K562 (cell line): ENCODE measurements at regions not wholly inside any gene's neighbourhood (a gene's known extent, or its start where the extent isn't known, plus 50 kb on each side); places are given as distances from the start of the nearest gene placed in this dataset.

ENCODE experiments used
- DNMT1 ChIP-seq: fragments of 450-650 bp; IDR thresholded peaks from 2 replicates; pipeline ENCODE4 v1.6.1; 2016; ENCODE audit warnings: antibody characterized with exemption, mild to moderate bottlenecking
- HDGF ChIP-seq: fragments of 450-650 bp; IDR thresholded peaks from 2 replicates; pipeline ENCODE4 v1.6.1; 2016
- JUND ChIP-seq, 2 experiments: IDR thresholded peaks; 2 replicates in 1 of 2; 3 replicates in 1 of 2; pipeline ENCODE4 v1.6.1; 2011; ENCODE audit warnings: borderline replicate concordance in 2 of 2, low read depth in 2 of 2, low read length in 2 of 2, improper control_type of control experiment in 1 of 2, missing biosample characterization in 1 of 2, missing genetic modification characterization in 1 of 2, missing genetic modification reagents in 1 of 2
- PTRF ChIP-seq: fragments of 450-650 bp; IDR thresholded peaks from 2 replicates; pipeline ENCODE4 v1.6.1; 2016; ENCODE audit warnings: mild to moderate bottlenecking, missing genetic modification characterization, missing compliant biosample characterization
- RBM39 ChIP-seq: fragments of 200-400 bp; formaldehyde crosslinking; optimal IDR thresholded peaks from 2 replicates; pipeline ENCODE3; 2018; ENCODE audit warnings: low read depth, low read length
- REST ChIP-seq, 2 experiments: fragments of 450-650 bp; formaldehyde crosslinking in 1 of 2; IDR thresholded peaks; 2 replicates each; pipeline versions ENCODE4 v1.4.0 to v1.6.1; 2014 to 2020; ENCODE audit warnings: mild to moderate bottlenecking in 2 of 2, borderline replicate concordance in 1 of 2, low read depth in 1 of 2
- ZNF140 ChIP-seq: fragments of 250-450 bp; sonication (Bioruptor Pico); IDR thresholded peaks from 2 replicates; pipeline ENCODE4 v1.8.0; 2021; ENCODE audit warnings: moderate library complexity, mild to moderate bottlenecking, inconsistent platforms
- ZNF316 ChIP-seq: fragments of 450-650 bp; IDR thresholded peaks from 2 replicates; pipeline ENCODE4 v1.6.1; 2016
- TF ChIP-seq, protein P1 (sequence below): sonication (generic); formaldehyde crosslinking; IDR thresholded peaks from 2 replicates; pipeline ENCODE4 v1.8.1; 2023; ENCODE audit warnings: missing genetic modification reagents, mild to moderate bottlenecking, borderline replicate concordance

DNA sequence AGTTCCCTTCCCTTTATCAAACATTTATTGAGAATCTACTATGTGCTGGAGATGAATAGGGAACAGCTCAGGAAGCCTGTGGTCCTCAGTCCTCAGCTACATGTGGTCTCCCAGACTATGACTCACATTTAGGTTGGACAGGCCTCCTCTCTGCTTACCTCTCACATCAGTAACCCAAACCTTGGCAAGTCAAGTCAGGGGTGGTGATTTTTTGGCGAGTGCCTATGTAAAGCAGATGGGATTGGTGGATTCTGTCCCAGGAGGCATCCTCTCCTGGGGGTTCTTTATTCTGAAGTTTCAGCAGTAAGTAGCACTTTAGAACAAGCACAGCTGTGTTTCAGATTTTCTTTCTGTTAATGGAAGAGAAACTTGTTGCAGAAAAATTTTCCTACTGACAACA is 241.3 kb downstream of the PRDM2 start (continued):
- TF ChIP-seq, protein P1, sequence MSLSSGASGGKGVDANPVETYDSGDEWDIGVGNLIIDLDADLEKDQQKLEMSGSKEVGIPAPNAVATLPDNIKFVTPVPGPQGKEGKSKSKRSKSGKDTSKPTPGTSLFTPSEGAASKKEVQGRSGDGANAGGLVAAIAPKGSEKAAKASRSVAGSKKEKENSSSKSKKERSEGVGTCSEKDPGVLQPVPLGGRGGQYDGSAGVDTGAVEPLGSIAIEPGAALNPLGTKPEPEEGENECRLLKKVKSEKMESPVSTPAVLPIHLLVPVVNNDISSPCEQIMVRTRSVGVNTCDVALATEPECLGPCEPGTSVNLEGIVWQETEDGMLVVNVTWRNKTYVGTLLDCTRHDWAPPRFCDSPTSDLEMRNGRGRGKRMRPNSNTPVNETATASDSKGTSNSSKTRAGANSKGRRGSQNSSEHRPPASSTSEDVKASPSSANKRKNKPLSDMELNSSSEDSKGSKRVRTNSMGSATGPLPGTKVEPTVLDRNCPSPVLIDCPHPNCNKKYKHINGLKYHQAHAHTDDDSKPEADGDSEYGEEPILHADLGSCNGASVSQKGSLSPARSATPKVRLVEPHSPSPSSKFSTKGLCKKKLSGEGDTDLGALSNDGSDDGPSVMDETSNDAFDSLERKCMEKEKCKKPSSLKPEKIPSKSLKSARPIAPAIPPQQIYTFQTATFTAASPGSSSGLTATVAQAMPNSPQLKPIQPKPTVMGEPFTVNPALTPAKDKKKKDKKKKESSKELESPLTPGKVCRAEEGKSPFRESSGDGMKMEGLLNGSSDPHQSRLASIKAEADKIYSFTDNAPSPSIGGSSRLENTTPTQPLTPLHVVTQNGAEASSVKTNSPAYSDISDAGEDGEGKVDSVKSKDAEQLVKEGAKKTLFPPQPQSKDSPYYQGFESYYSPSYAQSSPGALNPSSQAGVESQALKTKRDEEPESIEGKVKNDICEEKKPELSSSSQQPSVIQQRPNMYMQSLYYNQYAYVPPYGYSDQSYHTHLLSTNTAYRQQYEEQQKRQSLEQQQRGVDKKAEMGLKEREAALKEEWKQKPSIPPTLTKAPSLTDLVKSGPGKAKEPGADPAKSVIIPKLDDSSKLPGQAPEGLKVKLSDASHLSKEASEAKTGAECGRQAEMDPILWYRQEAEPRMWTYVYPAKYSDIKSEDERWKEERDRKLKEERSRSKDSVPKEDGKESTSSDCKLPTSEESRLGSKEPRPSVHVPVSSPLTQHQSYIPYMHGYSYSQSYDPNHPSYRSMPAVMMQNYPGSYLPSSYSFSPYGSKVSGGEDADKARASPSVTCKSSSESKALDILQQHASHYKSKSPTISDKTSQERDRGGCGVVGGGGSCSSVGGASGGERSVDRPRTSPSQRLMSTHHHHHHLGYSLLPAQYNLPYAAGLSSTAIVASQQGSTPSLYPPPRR (CRISPR knock-in tag), result no peak
- TF ChIP-seq JUND (IDR thresholded peaks at IDR 0.05; ENCODE audit: borderline replicate concordance, low read depth, low read length) (no peak), JUND (tag; IDR thresholded peaks at IDR 0.05; ENCODE audit: borderline replicate concordance, low read depth, low read length) (no peak), RBM39 (no peak), HDGF (no peak), ZNF316 (no peak), DNMT1 (no peak), PTRF (no peak), ZNF140 (CRISPR knock-in tag) (no peak), REST (IDR thresholded peaks at IDR 0.05; ENCODE audit: borderline replicate concordance) (no peak), REST (CRISPR knock-in tag; IDR thresholded peaks at IDR 0.05; ENCODE audit: low read depth) (no peak)
- TF ChIP-seq, all 486 proteins: peak for 0
